SKM-1 treated with dmso at 0.1 percent for 144 hours (cell line): ENCODE measurements at regions not wholly inside any gene's neighbourhood (a gene's known extent, or its start where the extent isn't known, plus 50 kb on each side); places are given as distances from the start of the nearest gene placed in this dataset.

ENCODE experiments used
- DNase-seq: peaks from one replicate; lab custom pipeline; 2025; ENCODE audit not compliant: unreplicated experiment; lab: John Stamatoyannopoulos, UW

- no peak for DNase-seq
These were observed 103.2 kb upstream of the IQSEC1 start for GRCh38 chr3:13176445-13176844.

- DNase-seq: no peak
These were observed 101.5 kb upstream of the IQSEC1 start for GRCh38 chr3:13174803-13175135.

GRCh38 chr3:13174011-13174802 lies 101.0 kb upstream of the IQSEC1 start:
- no peak for DNase-seq

- no peak for DNase-seq
These were observed 100.0 kb upstream of the IQSEC1 start for GRCh38 chr3:13173186-13173585.

GRCh38 chr3:13172644-13173013 lies 99.4 kb upstream of the IQSEC1 start:
- no peak for DNase-seq

- no peak for DNase-seq
These were observed 98.7 kb upstream of the IQSEC1 start for GRCh38 chr3:13171704-13172643.

GRCh38 chr3:13170317-13170716 lies 97.1 kb upstream of the IQSEC1 start:
- DNase-seq: no peak

- no peak for DNase-seq
These were observed 95.2 kb upstream of the IQSEC1 start for GRCh38 chr3:13168391-13168790.

GRCh38 chr3:13167829-13168228 lies 94.6 kb upstream of the IQSEC1 start:
- no peak for DNase-seq

GRCh38 chr3:13167064-13167743 lies 94.0 kb upstream of the IQSEC1 start:
- DNase-seq: no peak

GRCh38 chr3:13166243-13167063 lies 93.2 kb upstream of the IQSEC1 start:
- no peak for DNase-seq

- DNase-seq: no peak
These were observed 92.3 kb upstream of the IQSEC1 start for GRCh38 chr3:13165576-13165975.

GRCh38 chr3:13164893-13165492 lies 91.8 kb upstream of the IQSEC1 start:
- no peak for DNase-seq

- no peak for DNase-seq
These were observed 90.7 kb upstream of the IQSEC1 start for GRCh38 chr3:13163848-13164382.

- no peak for DNase-seq
These were observed 89.5 kb upstream of the IQSEC1 start for GRCh38 chr3:13162549-13163320.

GRCh38 chr3:13161771-13162535 lies 88.7 kb upstream of the IQSEC1 start:
- DNase-seq: no peak

GRCh38 chr3:13161021-13161759 lies 88.0 kb upstream of the IQSEC1 start:
- DNase-seq: no peak

GRCh38 chr3:13160619-13161018 lies 87.4 kb upstream of the IQSEC1 start:
- DNase-seq: no peak
